GM21381 (cell line): ENCODE measurements at regions not wholly inside any gene's neighbourhood (a gene's known extent, or its start where the extent isn't known, plus 50 kb on each side); places are given as distances from the start of the nearest gene placed in this dataset.
"Not testable (repeated sequence)": the region's sequence is repeated elsewhere in the genome, so short reads cannot be mapped to it uniquely, and the experiment has no call there.

Experiments
- ATAC-seq: cut with Tn5 transposase; IDR thresholded peaks from one replicate; pipeline ENCODE4 v1.9.1; 2021; ENCODE audit warnings: mild to moderate bottlenecking, moderate library complexity; ENCODE audit not compliant: unreplicated experiment

DNA sequence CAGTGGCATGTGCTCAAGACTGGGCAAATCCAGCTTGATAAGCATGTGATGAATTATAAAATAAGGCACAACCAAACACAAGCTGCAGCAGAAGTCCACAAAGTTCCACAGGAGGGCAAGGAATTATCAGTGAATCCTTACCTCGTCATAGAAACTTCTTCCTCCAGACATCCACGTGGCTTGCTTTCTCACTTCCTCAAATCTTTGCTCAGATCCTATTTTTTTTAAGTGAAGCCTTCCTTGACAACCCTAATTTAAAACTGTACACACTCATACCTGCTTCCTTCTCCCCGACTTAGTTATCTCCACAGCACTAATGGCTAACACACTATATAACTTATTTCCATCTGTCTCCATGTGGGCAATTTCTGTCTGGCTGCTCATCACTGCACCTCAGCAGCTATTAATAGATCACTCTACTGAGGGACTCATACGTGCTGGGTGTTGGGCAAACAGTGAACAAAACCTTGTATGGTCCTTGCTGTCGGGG, 320.7 kb downstream of the KLF13 start:
- not testable (repeated sequence) for ATAC-seq

DNA sequence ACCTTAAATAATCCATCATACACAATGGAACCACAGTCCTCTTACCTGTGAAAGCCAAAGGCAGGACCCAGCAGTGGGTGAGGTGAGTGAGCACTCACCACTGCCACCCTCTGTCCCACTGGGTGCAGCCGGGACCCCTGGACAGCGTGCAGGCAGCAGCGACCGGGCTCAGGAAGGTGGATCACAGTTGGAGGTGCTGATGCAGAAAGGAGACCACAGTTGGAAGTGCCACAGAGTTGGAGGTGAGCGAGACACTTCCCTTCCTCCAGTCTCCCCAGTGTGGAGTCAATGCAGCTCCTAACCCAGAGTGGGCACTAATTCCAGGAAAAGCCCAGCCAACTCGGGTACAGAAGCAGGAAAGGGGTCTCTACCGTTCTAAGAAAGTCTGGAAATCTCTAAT, 323.0 kb downstream of the KLF13 start:
- not testable (repeated sequence) for ATAC-seq

DNA sequence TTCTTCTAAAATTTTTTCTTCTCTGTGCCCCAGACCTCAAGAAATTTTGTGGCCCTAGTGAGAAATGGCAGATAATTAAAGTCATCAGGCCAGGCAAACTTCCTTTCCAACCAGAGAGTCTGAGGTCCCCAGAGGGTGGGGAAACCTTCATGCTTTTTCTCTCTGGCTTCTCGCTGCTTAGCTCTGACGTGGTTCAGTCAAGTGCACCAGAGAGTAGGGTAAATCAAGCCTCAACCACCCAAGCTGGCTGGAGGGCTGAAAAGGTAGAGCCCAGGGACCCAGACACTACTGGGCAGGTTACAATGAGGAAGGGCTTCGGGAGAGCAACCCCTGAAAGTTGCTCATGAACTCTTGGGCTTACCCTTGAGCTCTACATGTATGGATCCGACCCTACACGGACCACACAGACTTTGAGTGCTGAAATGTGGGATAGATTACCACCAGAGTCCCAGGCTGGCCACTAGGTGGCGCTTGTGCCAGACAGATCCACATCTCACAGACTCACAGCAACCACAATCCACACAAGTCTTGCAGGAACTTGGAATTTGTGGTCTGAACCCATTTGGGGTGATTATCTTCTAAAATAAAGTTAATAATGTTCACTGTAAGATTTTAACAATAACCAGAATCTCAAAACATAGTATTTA, 323.5 kb downstream of the KLF13 start:
- ATAC-seq, result not testable (repeated sequence)

DNA sequence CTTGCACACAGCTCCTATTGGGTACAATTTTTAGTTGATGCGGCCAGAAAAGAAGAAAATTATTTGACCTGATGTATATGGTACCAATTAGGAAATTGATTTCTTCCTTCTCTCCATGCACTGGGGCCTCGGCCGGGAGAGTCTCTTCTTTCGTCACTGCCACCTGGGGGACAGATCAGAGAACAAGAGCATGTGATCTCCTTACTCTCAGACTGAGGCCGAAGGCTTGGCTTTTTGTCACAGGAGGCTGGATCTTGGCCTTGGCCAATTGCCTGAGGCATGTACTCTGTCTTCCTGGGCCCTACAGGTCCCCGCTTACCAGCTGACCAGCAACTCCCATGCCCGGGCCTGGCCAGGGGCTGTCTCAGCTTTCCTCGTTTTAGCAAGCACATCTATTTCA, 330.3 kb downstream of the KLF13 start:
- ATAC-seq, result not testable (repeated sequence)

DNA sequence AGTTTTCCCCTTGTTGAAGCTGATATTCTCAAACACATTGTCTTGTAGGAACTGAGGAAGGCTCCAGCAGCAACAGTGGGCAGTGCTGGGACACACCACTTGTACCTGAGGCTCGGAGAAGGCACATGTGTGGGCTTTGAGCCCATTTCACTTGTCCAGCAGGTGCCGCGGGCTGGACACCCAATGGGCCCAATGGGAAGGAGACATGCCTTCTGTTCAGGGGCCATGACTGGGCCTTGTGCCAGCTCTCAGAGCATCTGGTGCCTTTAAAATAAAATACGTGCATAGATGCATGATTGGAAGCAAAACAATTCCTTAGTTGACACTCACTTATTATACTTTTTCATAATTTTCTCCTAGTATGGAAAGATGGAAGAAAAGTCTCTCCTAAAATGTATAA, 334.2 kb downstream of the KLF13 start:
- ATAC-seq, result no peak

DNA sequence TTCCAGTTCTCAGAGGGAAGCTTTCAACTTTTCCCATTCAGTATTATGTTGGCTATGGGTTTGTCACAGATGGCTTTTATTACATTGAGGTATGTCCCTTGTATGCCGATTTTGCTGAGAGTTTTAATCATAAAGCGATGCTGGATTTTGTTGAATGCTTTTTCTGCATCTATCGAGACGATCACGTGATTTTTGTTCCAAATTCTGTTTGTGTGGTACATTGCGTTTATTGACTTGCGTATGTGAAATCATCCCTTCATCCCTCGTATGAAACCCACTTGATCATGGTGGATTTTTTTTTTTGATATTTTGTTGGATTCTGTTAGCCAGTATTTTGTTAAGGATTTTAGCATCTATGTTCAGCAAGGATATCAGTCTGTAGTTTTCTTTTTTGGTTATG, 339.1 kb downstream of the KLF13 start:
- not testable (repeated sequence) for ATAC-seq

DNA sequence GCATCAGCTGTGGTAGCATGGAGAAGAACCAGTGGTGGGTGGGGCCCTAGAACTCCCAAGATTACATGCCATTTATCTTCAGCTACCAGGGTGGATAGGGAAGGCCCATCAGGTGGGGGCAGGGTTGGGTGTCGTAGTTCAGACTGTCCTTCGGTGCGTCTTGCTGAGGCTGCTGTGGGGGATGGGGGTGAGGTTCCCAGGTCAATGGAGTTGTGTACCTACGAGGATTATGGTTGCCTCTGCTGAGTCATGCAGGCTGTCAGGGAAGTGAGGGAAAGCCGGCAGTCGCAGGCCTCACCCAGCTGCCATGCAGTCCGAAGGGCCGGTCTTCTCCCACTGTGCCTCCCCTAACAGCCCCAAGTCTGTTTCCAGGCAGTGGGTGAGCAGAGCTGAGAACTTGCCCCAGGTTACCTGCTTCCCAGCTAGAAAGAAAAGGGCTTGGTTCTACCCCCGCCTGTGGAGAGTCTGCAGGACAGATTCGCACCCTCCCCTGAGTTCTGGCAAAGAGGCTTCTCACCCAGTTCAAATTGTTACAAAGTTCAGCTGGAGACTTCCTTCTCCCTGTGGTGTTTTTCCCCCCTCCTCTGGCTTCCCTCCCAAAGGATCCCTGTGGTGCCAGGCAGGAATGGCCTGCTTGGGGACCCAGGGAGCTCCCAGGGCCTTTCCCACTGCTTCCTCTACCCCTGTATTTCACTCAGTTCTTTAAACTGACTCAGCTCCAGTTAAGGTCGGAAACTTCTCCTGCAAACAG, 342.7 kb downstream of the KLF13 start:
- not testable (repeated sequence) for ATAC-seq

DNA sequence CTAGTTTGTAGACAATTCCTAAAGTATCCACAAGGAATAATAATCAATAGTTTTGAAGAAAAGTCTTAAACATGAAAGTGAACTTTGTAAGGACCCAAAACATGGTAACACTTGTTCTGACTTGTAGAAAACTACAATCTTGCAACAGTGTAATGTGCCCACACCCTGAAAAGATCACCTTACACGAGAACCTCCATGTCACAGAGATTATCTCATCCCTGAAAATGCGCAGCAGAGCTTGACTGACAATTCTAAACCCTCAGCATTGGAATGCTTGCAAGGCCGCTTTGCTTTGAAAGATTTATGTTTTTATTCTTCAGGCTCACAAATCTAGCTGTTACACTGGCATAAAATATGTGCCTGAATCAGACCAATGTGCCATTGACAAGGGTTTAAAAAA, 346.6 kb downstream of the KLF13 start:
- not testable (repeated sequence) for ATAC-seq

DNA sequence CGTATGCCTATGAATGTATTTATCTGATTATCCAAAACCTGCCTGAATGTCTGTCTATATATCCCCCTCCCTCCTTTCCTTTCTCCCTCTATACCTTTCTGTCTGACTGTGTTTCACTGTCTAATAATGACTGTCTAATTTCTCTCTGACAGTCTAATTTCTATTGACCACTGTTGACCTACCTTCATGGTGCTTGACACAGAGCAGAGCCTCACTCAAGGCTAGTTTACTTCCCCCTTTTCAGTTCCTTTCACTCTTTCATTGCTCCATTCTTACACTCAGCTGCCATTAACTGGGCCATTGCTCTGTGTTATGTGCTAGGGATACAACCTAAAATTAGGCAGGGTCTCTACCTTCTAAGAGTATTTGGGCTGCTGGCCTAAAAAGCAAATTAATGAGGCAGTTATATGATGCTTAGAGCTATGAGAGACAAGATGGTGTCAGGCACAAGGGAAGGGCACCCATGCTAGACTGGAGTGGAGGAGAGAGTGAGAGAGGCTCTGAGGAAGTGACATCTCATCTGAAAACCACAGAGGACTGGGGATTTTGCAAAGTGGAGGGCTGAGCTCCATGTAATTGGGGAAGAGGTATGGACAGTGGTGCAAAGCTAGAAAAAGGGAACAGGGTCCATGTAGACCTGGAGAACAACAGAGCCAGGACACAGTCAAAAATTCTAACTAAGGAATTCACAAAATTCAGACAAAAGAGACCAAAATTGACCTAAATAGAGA, 348.6 kb upstream of the CHRNA7 start:
- not testable (repeated sequence) for ATAC-seq

DNA sequence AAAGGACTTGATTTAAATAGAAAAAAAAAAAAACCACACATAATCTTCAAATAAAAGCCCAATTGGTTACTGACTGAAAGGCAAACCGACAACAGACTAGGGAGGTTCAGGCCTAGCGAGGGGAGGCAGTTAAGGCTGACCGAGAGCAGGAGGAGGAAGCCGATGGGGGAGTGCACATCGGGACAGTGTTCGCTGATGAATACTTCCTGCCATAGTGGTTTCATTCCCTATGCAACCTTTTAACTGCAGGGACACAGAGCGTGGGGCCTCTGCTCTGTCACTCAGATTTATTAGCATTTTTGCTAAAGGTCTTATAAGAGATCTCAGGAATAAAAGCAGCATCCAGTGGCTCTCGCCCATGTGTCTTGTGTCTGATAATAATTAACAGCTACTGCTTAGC, 343.2 kb upstream of the CHRNA7 start:
- not testable (repeated sequence) for ATAC-seq

DNA sequence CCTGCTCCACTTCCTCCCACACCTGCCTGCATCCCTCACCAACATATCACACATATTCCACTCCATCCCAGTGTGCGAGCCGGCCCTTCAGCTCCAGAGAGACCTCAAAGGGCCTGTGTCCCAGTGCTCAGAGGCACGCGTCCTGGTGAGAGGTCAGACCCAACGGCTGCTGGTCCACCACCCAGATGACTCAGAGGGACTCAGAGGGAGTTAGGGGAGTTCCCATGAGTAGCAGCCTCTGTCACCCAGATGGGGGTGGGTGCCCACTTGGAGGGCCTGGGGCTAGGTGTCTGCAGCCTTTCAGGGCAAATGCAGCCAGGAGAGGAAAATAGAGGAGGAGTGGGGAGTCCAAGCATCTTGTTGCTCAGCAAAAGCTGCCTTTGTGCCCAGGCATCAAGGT, 333.8 kb upstream of the CHRNA7 start:
- ATAC-seq, result not testable (repeated sequence)

DNA sequence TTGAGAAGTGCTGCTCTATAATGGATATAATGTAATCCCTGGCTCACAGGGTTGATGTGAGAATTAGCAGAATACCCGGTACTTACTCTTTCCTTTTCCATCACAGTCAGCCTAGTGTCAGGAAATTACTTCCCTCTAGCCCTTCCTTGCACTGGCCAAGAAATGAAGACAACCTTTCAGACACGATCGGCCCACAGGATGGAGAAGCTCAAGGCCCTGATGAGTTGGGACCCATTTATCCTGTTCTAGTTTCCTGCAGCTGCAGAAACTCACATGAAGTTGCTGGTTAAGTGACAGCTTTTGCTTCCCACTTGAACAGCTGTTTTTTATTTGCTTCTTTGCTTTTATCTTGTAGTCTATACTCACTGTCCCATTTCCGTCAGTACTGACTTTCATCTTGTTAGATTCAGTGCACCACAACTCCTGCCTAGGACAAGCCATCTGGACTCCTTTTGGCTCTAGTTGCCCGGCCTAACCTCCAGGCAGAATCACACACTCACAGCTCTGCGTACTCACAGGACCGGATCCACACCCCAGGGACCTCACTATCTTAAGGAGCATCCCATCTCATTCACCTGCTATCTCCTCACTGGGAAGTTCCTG, 325.1 kb upstream of the CHRNA7 start:
- not testable (repeated sequence) for ATAC-seq

DNA sequence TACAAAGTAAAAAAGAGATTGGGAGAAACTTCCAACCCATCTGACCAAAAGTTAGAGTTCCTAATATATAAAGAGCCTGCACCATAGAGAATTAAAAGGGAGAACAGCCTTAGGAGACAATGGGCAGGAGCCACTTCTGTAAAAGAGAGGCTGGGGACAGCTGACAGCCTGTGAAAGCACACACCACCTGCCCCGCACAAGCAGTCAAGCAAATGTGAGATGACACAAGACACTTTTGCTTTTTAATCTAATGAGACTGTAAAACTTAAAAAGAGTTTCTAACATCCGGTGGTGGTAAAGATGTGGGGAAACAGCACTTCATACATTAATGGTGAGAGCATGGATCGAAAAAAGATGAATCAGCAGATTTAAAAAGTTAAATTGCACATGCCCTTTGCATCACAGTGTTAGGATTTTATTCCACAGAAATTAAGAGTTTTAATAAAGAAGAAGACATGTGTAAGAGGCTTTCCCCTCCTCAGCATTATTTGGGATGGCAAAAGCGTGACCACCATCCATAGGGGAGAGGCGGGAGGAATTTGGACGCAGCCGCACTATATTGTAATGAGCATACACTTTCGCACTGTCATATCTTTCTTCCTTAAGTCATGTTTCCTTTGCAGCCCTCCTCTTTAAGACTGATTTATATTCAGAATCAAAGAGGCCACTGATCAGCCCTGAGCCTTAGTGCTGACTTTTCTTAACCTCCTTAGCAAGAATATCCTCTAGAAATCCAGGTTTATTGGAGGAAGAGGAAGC, 322.2 kb upstream of the CHRNA7 start:
- ATAC-seq, result peak; percentile 73

DNA sequence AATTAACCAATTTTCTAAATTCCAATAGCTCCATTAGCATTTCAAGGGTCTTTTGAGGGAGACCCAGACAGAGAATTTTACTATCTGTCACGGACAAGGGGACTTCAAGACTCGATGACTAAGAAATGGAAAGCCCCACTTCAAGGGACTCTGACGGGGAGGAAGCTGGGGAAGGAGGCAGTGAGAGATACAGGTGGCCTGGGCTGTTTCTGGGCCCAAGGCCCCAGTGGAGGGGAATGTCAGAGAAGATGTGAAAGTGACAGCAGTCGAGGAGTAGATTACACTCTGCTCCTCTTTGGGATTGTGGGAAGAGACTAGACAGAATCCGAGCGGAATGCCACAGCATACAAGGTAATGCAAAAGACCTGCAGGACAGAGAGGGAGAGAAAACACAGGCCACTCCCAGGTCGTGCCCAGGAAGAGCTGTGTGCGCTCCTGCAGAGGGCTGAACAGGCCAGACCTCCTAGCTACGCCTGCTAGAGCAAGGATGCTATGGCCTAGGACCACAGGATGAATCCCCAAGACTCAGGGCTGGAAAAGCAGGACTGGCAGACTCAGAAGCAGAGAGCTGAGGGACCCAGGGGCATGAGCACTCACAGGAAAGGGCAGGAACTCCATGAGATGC, 321.5 kb upstream of the CHRNA7 start:
- ATAC-seq, result peak; percentile 57

DNA sequence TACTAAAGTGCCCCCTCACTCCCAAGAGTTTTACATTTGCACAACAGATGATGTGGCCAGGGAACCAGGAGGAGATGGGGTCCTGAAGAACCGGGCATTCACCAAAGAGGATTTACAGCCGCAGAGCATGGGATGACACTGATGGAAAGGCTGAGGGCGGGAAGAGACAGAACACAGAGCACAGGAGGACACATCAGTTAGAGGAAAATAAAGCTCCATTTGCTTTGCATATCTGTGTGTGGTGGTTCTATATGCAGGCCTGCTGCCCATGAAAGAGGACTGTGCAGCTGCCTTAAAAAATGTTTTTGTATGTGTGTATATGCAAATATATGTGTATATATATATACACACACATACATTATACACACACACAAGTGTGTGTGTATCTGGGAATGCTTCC, 320.8 kb upstream of the CHRNA7 start:
- not testable (repeated sequence) for ATAC-seq

DNA sequence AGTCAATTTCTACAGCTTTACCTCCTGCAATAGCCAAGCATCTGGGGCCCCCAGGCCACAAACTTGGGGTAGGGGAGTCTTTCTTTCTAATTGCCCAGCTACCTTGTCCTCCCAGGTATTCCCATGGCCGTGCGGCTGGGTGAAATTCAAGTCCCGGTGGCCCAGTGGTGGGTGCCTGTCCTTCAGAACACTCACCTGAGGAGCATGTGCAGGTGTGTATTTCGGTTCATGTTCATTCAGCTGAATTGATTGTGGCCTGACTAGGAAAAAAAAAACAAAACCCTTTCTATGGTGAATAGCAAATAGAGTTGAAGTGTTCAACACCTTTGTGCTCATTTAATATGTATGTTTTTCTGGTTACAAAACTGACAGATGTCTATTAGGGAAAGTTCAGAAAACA, 319.5 kb upstream of the CHRNA7 start:
- ATAC-seq, result not testable (repeated sequence)

DNA sequence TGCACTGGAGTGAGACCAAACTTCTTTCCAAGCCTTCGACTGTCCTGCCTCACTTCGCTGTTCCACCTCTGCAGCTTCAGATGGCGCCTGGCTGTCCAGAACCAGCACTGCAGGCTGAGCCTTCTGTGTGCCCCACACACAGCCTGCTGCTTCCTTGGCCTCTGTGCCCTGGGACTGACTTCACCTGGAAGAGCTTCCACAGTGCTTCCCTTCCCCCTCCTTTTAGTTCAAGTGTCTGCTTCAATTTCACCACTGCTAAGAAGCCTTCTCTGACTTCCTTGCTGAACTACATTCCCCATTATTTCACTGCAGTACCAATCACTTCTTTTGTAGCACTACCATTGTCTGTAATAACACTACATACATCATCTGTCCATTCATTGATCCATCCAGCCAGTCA, 315.1 kb upstream of the CHRNA7 start:
- ATAC-seq, result not testable (repeated sequence)

DNA sequence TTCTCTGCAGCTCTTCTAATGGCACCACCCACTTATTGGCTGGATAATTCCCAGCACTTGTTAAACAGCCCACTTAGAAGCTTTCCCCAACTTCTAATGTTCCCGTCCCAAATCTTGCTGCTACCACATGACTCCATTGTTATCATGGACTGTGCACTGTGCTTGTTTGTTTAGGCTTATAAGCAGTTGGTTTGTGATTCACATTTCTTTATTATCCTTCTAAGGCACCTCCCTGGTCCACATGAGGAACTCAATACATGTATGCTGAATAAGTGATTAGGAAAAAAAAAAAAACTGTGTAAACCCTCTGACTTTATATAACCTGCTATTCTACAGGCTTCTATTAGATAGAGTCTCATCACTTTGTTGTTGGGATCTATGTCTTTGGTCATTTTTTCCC, 311.7 kb upstream of the CHRNA7 start:
- ATAC-seq, result not testable (repeated sequence)

DNA sequence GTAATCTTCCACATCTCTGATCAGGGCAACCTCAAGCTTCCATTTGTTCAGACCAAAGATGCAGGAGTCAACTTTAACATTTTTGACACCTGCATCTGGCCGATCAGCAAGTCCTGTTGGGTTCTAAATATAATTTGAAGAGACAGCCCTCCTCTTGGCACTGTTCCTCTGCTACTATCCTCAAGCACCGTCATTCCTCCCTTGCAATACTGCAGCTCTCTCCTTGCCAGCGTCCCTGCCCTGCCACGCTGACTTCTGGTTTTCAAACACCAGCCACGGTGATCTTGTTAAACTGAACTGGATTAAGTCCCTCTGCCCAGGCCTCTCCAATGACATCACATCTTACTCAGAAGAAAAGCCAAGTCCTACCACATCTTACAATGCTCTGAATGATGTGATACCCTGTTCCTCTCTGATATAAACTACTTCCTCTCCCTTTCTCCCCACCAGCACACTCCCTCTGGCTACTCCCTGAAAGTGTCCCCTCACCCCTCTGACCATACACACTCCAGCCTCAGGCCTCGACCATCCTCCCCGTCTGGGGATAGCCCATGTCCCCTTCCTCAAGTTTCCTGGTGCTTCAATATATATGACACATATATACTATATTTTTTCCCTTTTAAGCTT, 310.8 kb upstream of the CHRNA7 start:
- ATAC-seq, result not testable (repeated sequence)

DNA sequence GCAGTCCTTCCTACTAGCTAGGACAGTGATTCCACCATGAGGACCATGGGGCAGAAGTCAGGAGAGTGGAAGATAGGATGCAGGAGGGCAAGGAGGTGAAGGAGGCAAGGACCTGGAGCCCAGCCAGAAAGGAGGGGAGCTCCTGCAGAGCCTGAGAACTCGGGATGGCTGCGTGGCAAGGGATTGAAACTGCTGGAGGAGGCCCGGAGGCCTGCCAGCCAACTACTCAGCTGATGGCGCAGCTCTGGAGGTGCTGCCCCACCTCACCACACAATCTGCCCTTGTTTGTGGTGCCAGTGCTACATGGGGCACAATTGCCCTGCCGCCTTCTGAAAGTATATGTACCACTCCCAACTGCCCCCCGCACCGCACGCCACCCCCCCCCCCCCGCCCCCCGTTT, 307.3 kb upstream of the CHRNA7 start:
- not testable (repeated sequence) for ATAC-seq
